GM18505 (cell line): ENCODE measurements at regions not wholly inside any gene's neighbourhood (a gene's known extent, or its start where the extent isn't known, plus 50 kb on each side); places are given as distances from the start of the nearest gene placed in this dataset.

Experiments
- ATAC-seq: cut with Tn5 transposase; IDR thresholded peaks from one replicate; pipeline ENCODE4 v1.9.1; 2021; ENCODE audit not compliant: unreplicated experiment
- POLR2A ChIP-seq: IDR thresholded peaks from 4 replicates; pipeline ENCODE4 v1.6.1; 2011; ENCODE audit warnings: borderline replicate concordance; ENCODE audit not compliant: insufficient read depth, insufficient read length; ENCODE audit errors: extremely low read depth

- TF ChIP-seq POLR2A, result no peak
- ATAC-seq, result no peak
Measured at GRCh38 chr5:71891856-71892255, 172.8 kb downstream of the CARTPT start.

- TF ChIP-seq POLR2A, result no peak
- no peak for ATAC-seq
Measured at GRCh38 chr5:71892641-71893365, 173.7 kb downstream of the CARTPT start.

GRCh38 chr5:71893451-71893850 lies 174.4 kb downstream of the CARTPT start:
- ATAC-seq, result no peak
- TF ChIP-seq POLR2A, result no peak

- TF ChIP-seq POLR2A, result no peak
- no peak for ATAC-seq
Measured at GRCh38 chr5:71894091-71894490, 175.0 kb downstream of the CARTPT start.

- ATAC-seq, result no peak
- no peak for TF ChIP-seq POLR2A
Measured at GRCh38 chr5:71895546-71895945, 176.5 kb downstream of the CARTPT start.

- no peak for TF ChIP-seq POLR2A
- no peak for ATAC-seq
Measured at GRCh38 chr5:71899865-71900342, 180.8 kb downstream of the CARTPT start.

- no peak for TF ChIP-seq POLR2A
- no peak for ATAC-seq
Measured at GRCh38 chr5:71903808-71904207, 184.7 kb downstream of the CARTPT start.

GRCh38 chr5:71904852-71905251 lies 185.8 kb downstream of the CARTPT start:
- TF ChIP-seq POLR2A, result no peak
- ATAC-seq, result no peak

GRCh38 chr5:71905834-71906711 lies 187.0 kb downstream of the CARTPT start:
- ATAC-seq, result no peak
- no peak for TF ChIP-seq POLR2A

GRCh38 chr5:71907001-71907588 lies 188.0 kb downstream of the CARTPT start:
- no peak for TF ChIP-seq POLR2A
- no peak for ATAC-seq

GRCh38 chr5:71907608-71908145 lies 188.6 kb downstream of the CARTPT start:
- ATAC-seq, result no peak

GRCh38 chr5:71910741-71911140 lies 191.7 kb downstream of the CARTPT start:
- no peak for ATAC-seq
- no peak for TF ChIP-seq POLR2A

More at GRCh38 chr5:71907608-71908145, 188.6 kb downstream of the CARTPT start:
- no peak for TF ChIP-seq POLR2A

GRCh38 chr5:71912021-71912420 lies 192.9 kb downstream of the CARTPT start:
- no peak for TF ChIP-seq POLR2A
- ATAC-seq, result no peak
